ENCODE measurements at regions not wholly inside any gene's neighbourhood (a gene's known extent, or its start where the extent isn't known, plus 50 kb on each side); places are given as distances from the start of the nearest gene placed in this dataset.

DNA sequence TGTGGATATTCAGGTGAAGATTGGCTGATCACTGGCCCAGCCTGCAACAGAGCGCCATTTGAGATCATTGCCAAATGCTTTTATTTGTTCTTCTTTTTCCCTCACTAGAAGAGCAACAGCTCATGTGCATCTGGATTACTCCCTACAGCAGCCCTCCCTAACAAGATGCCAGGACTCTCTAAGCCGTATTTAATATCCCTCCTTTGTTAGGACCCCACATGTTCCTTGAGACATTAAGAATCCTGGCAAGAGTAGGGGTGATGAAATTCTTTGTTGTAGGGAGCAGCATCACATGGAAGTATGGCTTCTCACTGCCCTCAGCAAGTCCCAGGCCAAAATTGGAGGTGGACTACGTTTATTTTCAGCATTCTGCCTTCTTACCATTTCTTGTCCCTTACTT lies 167.8 kb downstream of the PAX1 start:
- TF ChIP-seq, protein P1, sequence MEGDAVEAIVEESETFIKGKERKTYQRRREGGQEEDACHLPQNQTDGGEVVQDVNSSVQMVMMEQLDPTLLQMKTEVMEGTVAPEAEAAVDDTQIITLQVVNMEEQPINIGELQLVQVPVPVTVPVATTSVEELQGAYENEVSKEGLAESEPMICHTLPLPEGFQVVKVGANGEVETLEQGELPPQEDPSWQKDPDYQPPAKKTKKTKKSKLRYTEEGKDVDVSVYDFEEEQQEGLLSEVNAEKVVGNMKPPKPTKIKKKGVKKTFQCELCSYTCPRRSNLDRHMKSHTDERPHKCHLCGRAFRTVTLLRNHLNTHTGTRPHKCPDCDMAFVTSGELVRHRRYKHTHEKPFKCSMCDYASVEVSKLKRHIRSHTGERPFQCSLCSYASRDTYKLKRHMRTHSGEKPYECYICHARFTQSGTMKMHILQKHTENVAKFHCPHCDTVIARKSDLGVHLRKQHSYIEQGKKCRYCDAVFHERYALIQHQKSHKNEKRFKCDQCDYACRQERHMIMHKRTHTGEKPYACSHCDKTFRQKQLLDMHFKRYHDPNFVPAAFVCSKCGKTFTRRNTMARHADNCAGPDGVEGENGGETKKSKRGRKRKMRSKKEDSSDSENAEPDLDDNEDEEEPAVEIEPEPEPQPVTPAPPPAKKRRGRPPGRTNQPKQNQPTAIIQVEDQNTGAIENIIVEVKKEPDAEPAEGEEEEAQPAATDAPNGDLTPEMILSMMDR (IDR thresholded peaks at IDR 0.05 in 2 of 3, conservative IDR thresholded peaks at IDR 0.05 in 1 of 3; ENCODE audit: insufficient read depth in 2 of 3, low read depth in 1 of 3, low read length in 3 of 3): no peak
- TF ChIP-seq POLR2A (conservative IDR thresholded peaks at IDR 0.05): no peak
- no peak for TF ChIP-seq RFX5 (IDR thresholded peaks at IDR 0.05; ENCODE audit: low read depth, low read length)
- no peak for TF ChIP-seq FOXK2 (conservative IDR thresholded peaks at IDR 0.05 in 1 of 2, IDR thresholded peaks at IDR 0.05 in 1 of 2; ENCODE audit: low read depth in 2 of 2)
- TF ChIP-seq ZNF174 (CRISPR knock-in tag; IDR thresholded peaks at IDR 0.05): no peak
- TF ChIP-seq, protein P2, sequence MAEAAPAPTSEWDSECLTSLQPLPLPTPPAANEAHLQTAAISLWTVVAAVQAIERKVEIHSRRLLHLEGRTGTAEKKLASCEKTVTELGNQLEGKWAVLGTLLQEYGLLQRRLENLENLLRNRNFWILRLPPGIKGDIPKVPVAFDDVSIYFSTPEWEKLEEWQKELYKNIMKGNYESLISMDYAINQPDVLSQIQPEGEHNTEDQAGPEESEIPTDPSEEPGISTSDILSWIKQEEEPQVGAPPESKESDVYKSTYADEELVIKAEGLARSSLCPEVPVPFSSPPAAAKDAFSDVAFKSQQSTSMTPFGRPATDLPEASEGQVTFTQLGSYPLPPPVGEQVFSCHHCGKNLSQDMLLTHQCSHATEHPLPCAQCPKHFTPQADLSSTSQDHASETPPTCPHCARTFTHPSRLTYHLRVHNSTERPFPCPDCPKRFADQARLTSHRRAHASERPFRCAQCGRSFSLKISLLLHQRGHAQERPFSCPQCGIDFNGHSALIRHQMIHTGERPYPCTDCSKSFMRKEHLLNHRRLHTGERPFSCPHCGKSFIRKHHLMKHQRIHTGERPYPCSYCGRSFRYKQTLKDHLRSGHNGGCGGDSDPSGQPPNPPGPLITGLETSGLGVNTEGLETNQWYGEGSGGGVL (CRISPR knock-in tag; IDR thresholded peaks at IDR 0.05): no peak
- no peak for TF ChIP-seq TEAD4 (IDR thresholded peaks at IDR 0.05; ENCODE audit: low read length)
- TF ChIP-seq TEAD4 (CRISPR knock-in tag; IDR thresholded peaks at IDR 0.05; ENCODE audit: borderline replicate concordance): no peak
- TF ChIP-seq, protein P3, sequence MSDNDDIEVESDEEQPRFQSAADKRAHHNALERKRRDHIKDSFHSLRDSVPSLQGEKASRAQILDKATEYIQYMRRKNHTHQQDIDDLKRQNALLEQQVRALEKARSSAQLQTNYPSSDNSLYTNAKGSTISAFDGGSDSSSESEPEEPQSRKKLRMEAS (CRISPR knock-in tag; IDR thresholded peaks at IDR 0.05): no peak
- TF ChIP-seq, protein P4, sequence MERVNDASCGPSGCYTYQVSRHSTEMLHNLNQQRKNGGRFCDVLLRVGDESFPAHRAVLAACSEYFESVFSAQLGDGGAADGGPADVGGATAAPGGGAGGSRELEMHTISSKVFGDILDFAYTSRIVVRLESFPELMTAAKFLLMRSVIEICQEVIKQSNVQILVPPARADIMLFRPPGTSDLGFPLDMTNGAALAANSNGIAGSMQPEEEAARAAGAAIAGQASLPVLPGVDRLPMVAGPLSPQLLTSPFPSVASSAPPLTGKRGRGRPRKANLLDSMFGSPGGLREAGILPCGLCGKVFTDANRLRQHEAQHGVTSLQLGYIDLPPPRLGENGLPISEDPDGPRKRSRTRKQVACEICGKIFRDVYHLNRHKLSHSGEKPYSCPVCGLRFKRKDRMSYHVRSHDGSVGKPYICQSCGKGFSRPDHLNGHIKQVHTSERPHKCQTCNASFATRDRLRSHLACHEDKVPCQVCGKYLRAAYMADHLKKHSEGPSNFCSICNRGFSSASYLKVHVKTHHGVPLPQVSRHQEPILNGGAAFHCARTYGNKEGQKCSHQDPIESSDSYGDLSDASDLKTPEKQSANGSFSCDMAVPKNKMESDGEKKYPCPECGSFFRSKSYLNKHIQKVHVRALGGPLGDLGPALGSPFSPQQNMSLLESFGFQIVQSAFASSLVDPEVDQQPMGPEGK (CRISPR knock-in tag; IDR thresholded peaks at IDR 0.05; ENCODE audit: borderline replicate concordance): no peak
- TF ChIP-seq SIN3A (IDR thresholded peaks at IDR 0.05; ENCODE audit: borderline replicate concordance in 2 of 2, control insufficient read depth in 1 of 2, low read depth in 2 of 2, low read length in 2 of 2): no peak
- TF ChIP-seq, protein P5, sequence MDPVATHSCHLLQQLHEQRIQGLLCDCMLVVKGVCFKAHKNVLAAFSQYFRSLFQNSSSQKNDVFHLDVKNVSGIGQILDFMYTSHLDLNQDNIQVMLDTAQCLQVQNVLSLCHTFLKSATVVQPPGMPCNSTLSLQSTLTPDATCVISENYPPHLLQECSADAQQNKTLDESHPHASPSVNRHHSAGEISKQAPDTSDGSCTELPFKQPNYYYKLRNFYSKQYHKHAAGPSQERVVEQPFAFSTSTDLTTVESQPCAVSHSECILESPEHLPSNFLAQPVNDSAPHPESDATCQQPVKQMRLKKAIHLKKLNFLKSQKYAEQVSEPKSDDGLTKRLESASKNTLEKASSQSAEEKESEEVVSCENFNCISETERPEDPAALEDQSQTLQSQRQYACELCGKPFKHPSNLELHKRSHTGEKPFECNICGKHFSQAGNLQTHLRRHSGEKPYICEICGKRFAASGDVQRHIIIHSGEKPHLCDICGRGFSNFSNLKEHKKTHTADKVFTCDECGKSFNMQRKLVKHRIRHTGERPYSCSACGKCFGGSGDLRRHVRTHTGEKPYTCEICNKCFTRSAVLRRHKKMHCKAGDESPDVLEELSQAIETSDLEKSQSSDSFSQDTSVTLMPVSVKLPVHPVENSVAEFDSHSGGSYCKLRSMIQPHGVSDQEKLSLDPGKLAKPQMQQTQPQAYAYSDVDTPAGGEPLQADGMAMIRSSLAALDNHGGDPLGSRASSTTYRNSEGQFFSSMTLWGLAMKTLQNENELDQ (CRISPR knock-in tag; IDR thresholded peaks at IDR 0.05; ENCODE audit: borderline replicate concordance): no peak

All from K562 (cell line).